ENCODE measurements at regions not wholly inside any gene's neighbourhood (a gene's known extent, or its start where the extent isn't known, plus 50 kb on each side); places are given as distances from the start of the nearest gene placed in this dataset.

DNA sequence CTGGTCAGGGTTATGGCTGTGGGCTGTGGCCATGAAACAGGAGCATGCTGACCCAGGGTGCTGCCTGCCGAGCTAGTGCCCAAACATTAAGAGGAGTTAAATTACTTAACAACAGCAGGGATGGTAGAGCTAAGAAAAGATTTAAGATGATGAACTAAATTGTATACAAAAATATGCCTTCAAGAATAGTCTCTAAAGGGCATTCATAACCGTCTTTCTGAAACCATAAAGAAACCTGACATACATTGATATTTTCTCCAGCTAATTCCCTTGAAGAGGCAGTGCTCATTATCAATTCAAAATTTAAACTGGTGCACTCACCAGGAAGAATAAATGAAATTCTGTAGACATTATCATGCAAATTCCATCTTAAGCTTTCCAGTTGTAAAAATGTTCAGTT, 265.8 kb upstream of the TAC1 start:
- H3K9me3 ChIP-seq (replicated peaks; ENCODE audit: insufficient read depth, low read length), result no peaks in the 10 kb centered on the region
- H3K27ac ChIP-seq (ENCODE audit: low read length), result no peak overlapping the region
- H3K9ac ChIP-seq (ENCODE audit: low read length), result no peak overlapping the region
- no peaks in the 10 kb centered on the region for H3K9me2 ChIP-seq (replicated peaks; ENCODE audit: insufficient read depth, low read length)
- H3F3A ChIP-seq (ENCODE audit: insufficient read depth, low read length), result no peaks in the 10 kb centered on the region
- no peaks in the 10 kb centered on the region for H3K27me3 ChIP-seq (replicated peaks; ENCODE audit: insufficient read depth, low read length)
- H4K20me1 ChIP-seq (ENCODE audit: insufficient read depth, low read length), result no peaks in the 10 kb centered on the region
- no peak for DNase-seq
- H3K4me2 ChIP-seq (ENCODE audit: low read depth, low read length), result no peak overlapping the region
- no peak overlapping the region for H2AFZ ChIP-seq (ENCODE audit: low read length)
- H3K4me3 ChIP-seq (ENCODE audit: low read length), result no peak overlapping the region
- H3K36me3 ChIP-seq (replicated peaks; ENCODE audit: insufficient read depth, low read length), result no peaks in the 10 kb centered on the region
- no peaks in the 10 kb centered on the region for H3K4me1 ChIP-seq (ENCODE audit: low read length)
- no peaks in the 10 kb centered on the region for H3K79me2 ChIP-seq (ENCODE audit: low read length)
- TF ChIP-seq, protein P1, sequence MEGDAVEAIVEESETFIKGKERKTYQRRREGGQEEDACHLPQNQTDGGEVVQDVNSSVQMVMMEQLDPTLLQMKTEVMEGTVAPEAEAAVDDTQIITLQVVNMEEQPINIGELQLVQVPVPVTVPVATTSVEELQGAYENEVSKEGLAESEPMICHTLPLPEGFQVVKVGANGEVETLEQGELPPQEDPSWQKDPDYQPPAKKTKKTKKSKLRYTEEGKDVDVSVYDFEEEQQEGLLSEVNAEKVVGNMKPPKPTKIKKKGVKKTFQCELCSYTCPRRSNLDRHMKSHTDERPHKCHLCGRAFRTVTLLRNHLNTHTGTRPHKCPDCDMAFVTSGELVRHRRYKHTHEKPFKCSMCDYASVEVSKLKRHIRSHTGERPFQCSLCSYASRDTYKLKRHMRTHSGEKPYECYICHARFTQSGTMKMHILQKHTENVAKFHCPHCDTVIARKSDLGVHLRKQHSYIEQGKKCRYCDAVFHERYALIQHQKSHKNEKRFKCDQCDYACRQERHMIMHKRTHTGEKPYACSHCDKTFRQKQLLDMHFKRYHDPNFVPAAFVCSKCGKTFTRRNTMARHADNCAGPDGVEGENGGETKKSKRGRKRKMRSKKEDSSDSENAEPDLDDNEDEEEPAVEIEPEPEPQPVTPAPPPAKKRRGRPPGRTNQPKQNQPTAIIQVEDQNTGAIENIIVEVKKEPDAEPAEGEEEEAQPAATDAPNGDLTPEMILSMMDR (IDR thresholded peaks at IDR 0.05; ENCODE audit: low read length), result no peak
- TF ChIP-seq EZH2phosphoT487 (IDR thresholded peaks at IDR 0.05; ENCODE audit: low read length) (no peak), EZH2 (optimal IDR thresholded peaks at IDR 0.05; ENCODE audit: low read depth, low read length) (no peak)

DNA sequence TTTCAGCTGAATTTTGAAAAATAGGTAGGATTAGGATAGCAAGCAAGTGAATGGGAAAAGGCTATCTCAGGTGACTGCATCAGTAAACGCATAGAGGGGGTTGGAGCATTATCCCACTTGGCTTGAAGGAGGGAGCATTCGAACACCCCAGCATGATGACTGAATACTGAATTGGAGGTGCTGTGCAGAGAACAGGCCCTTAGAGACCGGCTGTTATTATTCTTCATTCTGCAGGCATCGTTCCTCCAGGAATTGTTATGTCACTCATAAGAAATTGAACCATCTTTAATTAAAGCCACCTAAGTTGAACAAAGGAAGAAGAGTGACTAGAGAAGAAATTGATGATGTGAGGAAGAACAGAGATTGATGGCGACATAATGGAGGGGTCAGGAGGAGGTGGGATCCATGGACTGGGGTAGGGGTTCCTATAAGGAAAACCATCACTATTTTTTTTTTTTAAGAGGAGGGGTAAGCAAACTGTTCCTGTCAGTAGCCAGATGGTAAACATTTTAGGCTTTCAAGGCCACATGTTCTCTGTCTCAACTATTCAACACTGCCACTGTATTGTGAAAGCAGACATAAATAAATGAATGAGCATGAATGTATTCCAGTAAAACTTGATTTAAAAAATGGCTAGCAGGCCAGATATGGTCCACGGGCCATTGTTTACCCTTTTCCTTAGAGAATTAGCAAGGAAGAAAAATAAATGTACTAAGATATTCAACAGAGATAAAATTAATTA, 264.7 kb upstream of the TAC1 start:
- Histone ChIP-seq H2AFZ (ENCODE audit: low read length) (no peak overlapping the region), H4K20me1 (ENCODE audit: insufficient read depth, low read length) (no peaks in the 10 kb centered on the region), H3K4me3 (ENCODE audit: low read length) (no peak overlapping the region), H3K27me3 (replicated peaks; ENCODE audit: insufficient read depth, low read length) (no peaks in the 10 kb centered on the region), H3K79me2 (ENCODE audit: low read length) (no peaks in the 10 kb centered on the region), H3K27ac (ENCODE audit: low read length) (no peak overlapping the region), H3K9me2 (replicated peaks; ENCODE audit: insufficient read depth, low read length) (no peaks in the 10 kb centered on the region), H3K4me1 (ENCODE audit: low read length) (no peaks in the 10 kb centered on the region), H3F3A (ENCODE audit: insufficient read depth, low read length) (no peaks in the 10 kb centered on the region), H3K4me2 (ENCODE audit: low read depth, low read length) (no peak overlapping the region), H3K9me3 (replicated peaks; ENCODE audit: insufficient read depth, low read length) (no peaks in the 10 kb centered on the region), H3K9ac (ENCODE audit: low read length) (no peak overlapping the region), H3K36me3 (replicated peaks; ENCODE audit: insufficient read depth, low read length) (no peaks in the 10 kb centered on the region)
- DNase-seq, result no peak
- TF ChIP-seq EZH2phosphoT487 (IDR thresholded peaks at IDR 0.05; ENCODE audit: low read length) (no peak), EZH2 (optimal IDR thresholded peaks at IDR 0.05; ENCODE audit: low read depth, low read length) (no peak)
- TF ChIP-seq, protein P1 (IDR thresholded peaks at IDR 0.05; ENCODE audit: low read length), result no peak

DNA sequence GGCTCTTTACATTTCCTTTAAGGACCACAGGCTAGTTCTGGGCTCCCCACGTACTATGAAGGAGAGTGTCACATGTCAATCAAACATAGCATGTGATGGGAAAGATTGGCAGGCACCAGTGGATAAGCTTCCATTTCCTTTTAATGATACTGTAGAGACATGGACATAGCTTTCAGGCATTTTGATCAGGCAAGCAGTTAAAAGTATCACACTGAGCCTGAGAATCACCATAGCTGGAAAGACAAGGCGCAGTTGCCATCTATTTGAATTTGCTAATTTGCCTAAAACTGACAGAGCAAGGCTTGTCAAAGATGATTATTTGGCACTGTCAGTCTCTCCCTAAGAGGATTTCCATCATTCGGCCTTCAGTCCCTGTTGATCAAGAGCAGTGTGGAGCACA, 263.4 kb upstream of the TAC1 start:
- H3K36me3 ChIP-seq (replicated peaks; ENCODE audit: insufficient read depth, low read length), result no peaks in the 10 kb centered on the region
- H3K4me3 ChIP-seq (ENCODE audit: low read length), result no peak overlapping the region
- no peak overlapping the region for H3K4me2 ChIP-seq (ENCODE audit: low read depth, low read length)
- no peaks in the 10 kb centered on the region for H4K20me1 ChIP-seq (ENCODE audit: insufficient read depth, low read length)
- no peak overlapping the region for H2AFZ ChIP-seq (ENCODE audit: low read length)
- no peaks in the 10 kb centered on the region for H3K9me2 ChIP-seq (replicated peaks; ENCODE audit: insufficient read depth, low read length)
- H3K27ac ChIP-seq (ENCODE audit: low read length), result no peak overlapping the region
- H3K79me2 ChIP-seq (ENCODE audit: low read length), result no peaks in the 10 kb centered on the region
- TF ChIP-seq EZH2phosphoT487 (IDR thresholded peaks at IDR 0.05; ENCODE audit: low read length) (no peak), EZH2 (optimal IDR thresholded peaks at IDR 0.05; ENCODE audit: low read depth, low read length) (no peak)
- TF ChIP-seq, protein P1 (IDR thresholded peaks at IDR 0.05; ENCODE audit: low read length), result no peak
- H3K4me1 ChIP-seq (ENCODE audit: low read length), result no peaks in the 10 kb centered on the region
- no peaks in the 10 kb centered on the region for H3F3A ChIP-seq (ENCODE audit: insufficient read depth, low read length)
- no peaks in the 10 kb centered on the region for H3K9me3 ChIP-seq (replicated peaks; ENCODE audit: insufficient read depth, low read length)
- no peak overlapping the region for H3K9ac ChIP-seq (ENCODE audit: low read length)
- H3K27me3 ChIP-seq (replicated peaks; ENCODE audit: insufficient read depth, low read length), result no peaks in the 10 kb centered on the region
- no peak for DNase-seq

All from MM.1S (cell line).